ENCODE measurements at regions not wholly inside any gene's neighbourhood (a gene's known extent, or its start where the extent isn't known, plus 50 kb on each side); places are given as distances from the start of the nearest gene placed in this dataset.
"Not testable (repeated sequence)": the region's sequence is repeated elsewhere in the genome, so short reads cannot be mapped to it uniquely, and the experiment has no call there.

DNA sequence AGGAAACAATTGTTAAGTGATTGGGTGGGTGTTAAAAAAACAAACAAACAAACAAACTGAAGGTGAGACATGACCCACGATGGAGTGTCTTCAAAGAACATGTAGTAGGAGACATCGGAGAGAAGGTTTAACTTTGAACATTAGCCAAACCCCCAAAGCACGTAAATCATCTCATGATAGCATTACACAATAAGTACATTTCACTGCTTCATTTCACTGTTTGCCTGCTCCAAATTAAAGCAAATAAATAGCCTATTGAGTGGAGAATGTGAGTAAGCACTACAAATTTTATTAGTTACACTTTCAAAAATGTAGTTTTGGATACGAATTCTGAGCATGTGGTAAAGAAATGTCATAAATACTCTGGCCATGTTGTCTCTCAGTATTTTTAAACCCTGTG is 287.0 kb downstream of the SI start:
- TF ChIP-seq TCF4 (CRISPR knock-in tag; IDR thresholded peaks at IDR 0.05; ENCODE audit: borderline replicate concordance): no peak
- no peak for TF ChIP-seq GLIS3 (CRISPR knock-in tag; IDR thresholded peaks at IDR 0.05)
- no peak for ATAC-seq

DNA sequence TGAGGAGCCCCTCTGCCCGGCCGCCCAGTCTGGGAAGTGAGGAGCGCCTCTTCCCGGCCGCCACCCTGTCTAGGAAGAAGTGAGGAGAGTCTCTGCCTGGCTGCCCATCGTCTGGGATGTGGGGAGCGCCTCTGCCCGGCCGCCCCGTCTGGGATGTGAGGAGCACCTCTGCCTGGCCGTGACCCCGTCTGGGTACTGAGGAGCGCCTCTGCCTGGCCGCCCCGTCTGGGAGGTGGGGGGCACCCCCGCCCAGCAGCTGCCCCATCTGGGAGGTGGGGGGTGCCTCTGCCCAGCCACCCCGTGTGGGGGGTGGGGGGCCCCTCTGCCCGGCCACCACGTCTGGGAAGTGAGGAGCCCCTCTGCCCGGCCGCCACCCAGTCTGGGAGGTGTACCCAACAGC is 293.9 kb downstream of the SI start:
- not testable (repeated sequence) for ATAC-seq

DNA sequence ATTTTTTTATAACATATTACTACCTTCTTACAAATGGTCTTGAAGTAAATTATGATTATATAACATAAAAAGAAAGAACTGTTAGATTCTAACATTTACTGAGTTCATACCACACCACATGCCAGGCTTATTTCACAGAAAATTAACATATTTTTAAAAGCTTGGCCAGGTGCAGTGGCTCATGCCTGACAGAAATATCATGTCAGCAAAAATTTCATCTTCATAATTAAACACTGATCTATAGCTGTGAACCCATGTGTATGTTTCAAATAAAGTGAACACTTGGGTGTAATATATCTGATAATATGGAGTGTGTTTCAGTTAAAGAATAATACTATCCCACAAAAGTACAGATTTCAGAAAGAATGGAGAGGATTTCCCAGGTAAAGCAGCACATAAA is 296.5 kb downstream of the SI start:
- ATAC-seq: no peak
- TF ChIP-seq ZNF8 (CRISPR knock-in tag; IDR thresholded peaks at IDR 0.05) (no peak), CSDC2 (CRISPR knock-in tag; IDR thresholded peaks at IDR 0.05) (no peak), GLIS3 (CRISPR knock-in tag; IDR thresholded peaks at IDR 0.05) (no peak), PPARA (CRISPR knock-in tag; IDR thresholded peaks at IDR 0.05; ENCODE audit: borderline replicate concordance) (no peak), ZNF565 (CRISPR knock-in tag; conservative IDR thresholded peaks at IDR 0.05; ENCODE audit: low read depth) (no peak)
- TF ChIP-seq, protein P1, sequence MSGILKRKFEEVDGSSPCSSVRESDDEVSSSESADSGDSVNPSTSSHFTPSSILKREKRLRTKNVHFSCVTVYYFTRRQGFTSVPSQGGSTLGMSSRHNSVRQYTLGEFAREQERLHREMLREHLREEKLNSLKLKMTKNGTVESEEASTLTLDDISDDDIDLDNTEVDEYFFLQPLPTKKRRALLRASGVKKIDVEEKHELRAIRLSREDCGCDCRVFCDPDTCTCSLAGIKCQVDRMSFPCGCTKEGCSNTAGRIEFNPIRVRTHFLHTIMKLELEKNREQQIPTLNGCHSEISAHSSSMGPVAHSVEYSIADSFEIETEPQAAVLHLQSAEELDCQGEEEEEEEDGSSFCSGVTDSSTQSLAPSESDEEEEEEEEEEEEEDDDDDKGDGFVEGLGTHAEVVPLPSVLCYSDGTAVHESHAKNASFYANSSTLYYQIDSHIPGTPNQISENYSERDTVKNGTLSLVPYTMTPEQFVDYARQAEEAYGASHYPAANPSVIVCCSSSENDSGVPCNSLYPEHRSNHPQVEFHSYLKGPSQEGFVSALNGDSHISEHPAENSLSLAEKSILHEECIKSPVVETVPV (CRISPR knock-in tag; IDR thresholded peaks at IDR 0.05): no peak
- TF ChIP-seq, protein P2, sequence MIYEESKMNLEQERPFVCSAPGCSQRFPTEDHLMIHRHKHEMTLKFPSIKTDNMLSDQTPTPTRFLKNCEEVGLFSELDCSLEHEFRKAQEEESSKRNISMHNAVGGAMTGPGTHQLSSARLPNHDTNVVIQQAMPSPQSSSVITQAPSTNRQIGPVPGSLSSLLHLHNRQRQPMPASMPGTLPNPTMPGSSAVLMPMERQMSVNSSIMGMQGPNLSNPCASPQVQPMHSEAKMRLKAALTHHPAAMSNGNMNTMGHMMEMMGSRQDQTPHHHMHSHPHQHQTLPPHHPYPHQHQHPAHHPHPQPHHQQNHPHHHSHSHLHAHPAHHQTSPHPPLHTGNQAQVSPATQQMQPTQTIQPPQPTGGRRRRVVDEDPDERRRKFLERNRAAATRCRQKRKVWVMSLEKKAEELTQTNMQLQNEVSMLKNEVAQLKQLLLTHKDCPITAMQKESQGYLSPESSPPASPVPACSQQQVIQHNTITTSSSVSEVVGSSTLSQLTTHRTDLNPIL (CRISPR knock-in tag; IDR thresholded peaks at IDR 0.05; ENCODE audit: low read depth): no peak
- TF ChIP-seq, protein P3, sequence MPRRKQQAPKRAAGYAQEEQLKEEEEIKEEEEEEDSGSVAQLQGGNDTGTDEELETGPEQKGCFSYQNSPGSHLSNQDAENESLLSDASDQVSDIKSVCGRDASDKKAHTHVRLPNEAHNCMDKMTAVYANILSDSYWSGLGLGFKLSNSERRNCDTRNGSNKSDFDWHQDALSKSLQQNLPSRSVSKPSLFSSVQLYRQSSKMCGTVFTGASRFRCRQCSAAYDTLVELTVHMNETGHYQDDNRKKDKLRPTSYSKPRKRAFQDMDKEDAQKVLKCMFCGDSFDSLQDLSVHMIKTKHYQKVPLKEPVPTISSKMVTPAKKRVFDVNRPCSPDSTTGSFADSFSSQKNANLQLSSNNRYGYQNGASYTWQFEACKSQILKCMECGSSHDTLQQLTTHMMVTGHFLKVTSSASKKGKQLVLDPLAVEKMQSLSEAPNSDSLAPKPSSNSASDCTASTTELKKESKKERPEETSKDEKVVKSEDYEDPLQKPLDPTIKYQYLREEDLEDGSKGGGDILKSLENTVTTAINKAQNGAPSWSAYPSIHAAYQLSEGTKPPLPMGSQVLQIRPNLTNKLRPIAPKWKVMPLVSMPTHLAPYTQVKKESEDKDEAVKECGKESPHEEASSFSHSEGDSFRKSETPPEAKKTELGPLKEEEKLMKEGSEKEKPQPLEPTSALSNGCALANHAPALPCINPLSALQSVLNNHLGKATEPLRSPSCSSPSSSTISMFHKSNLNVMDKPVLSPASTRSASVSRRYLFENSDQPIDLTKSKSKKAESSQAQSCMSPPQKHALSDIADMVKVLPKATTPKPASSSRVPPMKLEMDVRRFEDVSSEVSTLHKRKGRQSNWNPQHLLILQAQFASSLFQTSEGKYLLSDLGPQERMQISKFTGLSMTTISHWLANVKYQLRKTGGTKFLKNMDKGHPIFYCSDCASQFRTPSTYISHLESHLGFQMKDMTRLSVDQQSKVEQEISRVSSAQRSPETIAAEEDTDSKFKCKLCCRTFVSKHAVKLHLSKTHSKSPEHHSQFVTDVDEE (CRISPR knock-in tag; IDR thresholded peaks at IDR 0.05): no peak

GRCh38 chr3:164779816-164780215 is 298.5 kb downstream of the SI start:
- ATAC-seq: no peak
- TF ChIP-seq ZC3H10 (CRISPR knock-in tag; IDR thresholded peaks at IDR 0.05) (no peak), PPARA (CRISPR knock-in tag; IDR thresholded peaks at IDR 0.05; ENCODE audit: borderline replicate concordance) (no peak), POU6F1 (CRISPR knock-in tag; IDR thresholded peaks at IDR 0.05; ENCODE audit: borderline replicate concordance, low read depth) (no peak), ARNTL (CRISPR knock-in tag; IDR thresholded peaks at IDR 0.05; ENCODE audit: borderline replicate concordance, low read depth) (no peak), PATZ1 (CRISPR knock-in tag; IDR thresholded peaks at IDR 0.05; ENCODE audit: borderline replicate concordance) (no peak), ISL1 (CRISPR knock-in tag; IDR thresholded peaks at IDR 0.05) (no peak), TCF4 (CRISPR knock-in tag; IDR thresholded peaks at IDR 0.05; ENCODE audit: borderline replicate concordance) (no peak), ZNF70 (CRISPR knock-in tag; IDR thresholded peaks at IDR 0.05) (no peak)
- TF ChIP-seq, protein P3 (CRISPR knock-in tag; IDR thresholded peaks at IDR 0.05): no peak
